Putamen (tissue), 1 donor: ENCODE measurements at regions not wholly inside any gene's neighbourhood (a gene's known extent, or its start where the extent isn't known, plus 50 kb on each side); places are given as distances from the start of the nearest gene placed in this dataset.

Experiments
- DNase-seq: peaks from one replicate; pipeline ENCODE4 v3.0.0-alpha.2; 2016; ENCODE audit warnings: low spot score

- no peak for DNase-seq
Measured at GRCh38 chr1:219521325-219521724, 91.6 kb downstream of the ZC3H11B start.

- no peak for DNase-seq
Measured at GRCh38 chr1:219520241-219520640, 92.7 kb downstream of the ZC3H11B start.

- DNase-seq: no peak
Measured at GRCh38 chr1:219518907-219519248, 94.0 kb downstream of the ZC3H11B start.

GRCh38 chr1:219518168-219518906 is 94.6 kb downstream of the ZC3H11B start:
- no peak for DNase-seq

GRCh38 chr1:219517031-219517430 is 95.9 kb downstream of the ZC3H11B start:
- DNase-seq: no peak

GRCh38 chr1:219514728-219515127 is 98.2 kb downstream of the ZC3H11B start:
- no peak for DNase-seq

- no peak for DNase-seq
Measured at GRCh38 chr1:219507437-219507836, 105.5 kb downstream of the ZC3H11B start.

- DNase-seq: no peak
Measured at GRCh38 chr1:219506936-219507335, 106.0 kb downstream of the ZC3H11B start.

- DNase-seq: no peak
Measured at GRCh38 chr1:219506473-219506899, 106.4 kb downstream of the ZC3H11B start.

GRCh38 chr1:219505886-219506285 is 107.0 kb downstream of the ZC3H11B start:
- DNase-seq: no peak

GRCh38 chr1:219503604-219504003 is 109.3 kb downstream of the ZC3H11B start:
- no peak for DNase-seq

GRCh38 chr1:219500327-219500897 is 112.5 kb downstream of the ZC3H11B start:
- DNase-seq: no peak

GRCh38 chr1:219498666-219499065 is 114.2 kb downstream of the ZC3H11B start:
- DNase-seq: no peak

GRCh38 chr1:219495737-219496408 is 117.0 kb downstream of the ZC3H11B start:
- no peak for DNase-seq

GRCh38 chr1:219492717-219493116 is 120.2 kb downstream of the ZC3H11B start:
- DNase-seq: no peak

GRCh38 chr1:219490566-219490965 is 122.3 kb downstream of the ZC3H11B start:
- DNase-seq: no peak

- DNase-seq: no peak
Measured at GRCh38 chr1:219489636-219490035, 123.3 kb downstream of the ZC3H11B start.

GRCh38 chr1:219488275-219488674 is 124.6 kb downstream of the ZC3H11B start:
- DNase-seq: no peak

GRCh38 chr1:219483530-219483929 is 129.4 kb downstream of the ZC3H11B start:
- DNase-seq: no peak

- DNase-seq: no peak
Measured at GRCh38 chr1:219480011-219480410, 132.9 kb downstream of the ZC3H11B start.

GRCh38 chr1:219478811-219479210 is 134.1 kb downstream of the ZC3H11B start:
- DNase-seq: no peak

- DNase-seq: no peak
Measured at GRCh38 chr1:219477861-219478260, 135.0 kb downstream of the ZC3H11B start.

- DNase-seq: no peak
Measured at GRCh38 chr1:219476716-219477115, 136.2 kb downstream of the ZC3H11B start.
